Left ventricle myocardium inferior (tissue), 1 donor: ENCODE measurements at regions not wholly inside any gene's neighbourhood (a gene's known extent, or its start where the extent isn't known, plus 50 kb on each side); places are given as distances from the start of the nearest gene placed in this dataset.

Experiments
- DNase-seq: peaks from one replicate; pipeline ENCODE4 v3.0.0-alpha.2; 2020
- H3K27ac ChIP-seq: fragments of 200-600 bp; replicated peaks from 2 replicates; pipeline ENCODE4 v1.8.0; 2021
- H3K27me3 ChIP-seq: fragments of 200-600 bp; 2 replicates; pipeline ENCODE4 v1.8.0; 2021; ENCODE audit warnings: low read depth
- H3K36me3 ChIP-seq: fragments of 200-600 bp; 2 replicates; pipeline ENCODE4 v1.8.0; 2021
- H3K4me1 ChIP-seq: fragments of 200-600 bp; 2 replicates; pipeline ENCODE4 v1.8.0; 2021
- H3K4me3 ChIP-seq: fragments of 200-600 bp; 2 replicates; pipeline ENCODE4 v1.8.0; 2021; ENCODE audit warnings: mild to moderate bottlenecking, moderate library complexity
- H3K9me3 ChIP-seq: fragments of 200-600 bp; replicated peaks from 2 replicates; pipeline ENCODE4 v1.8.0; 2021
- intact Hi-C: fragments of 100-400 bp; cut with micrococcal nuclease; formaldehyde crosslinking; loops from one replicate; pipeline ENCODE4 v1.11.0; 2022
- TF ChIP-seq, protein P1 (sequence below): fragments of 200-600 bp; IDR thresholded peaks from 2 replicates; pipeline ENCODE4 v1.8.0; 2021; ENCODE audit warnings: antibody characterized with exemption, mild to moderate bottlenecking, borderline replicate concordance
- donor health status: DM: no; HTN: yes; CAD: no; lungs with severe emphysema.

DNA sequence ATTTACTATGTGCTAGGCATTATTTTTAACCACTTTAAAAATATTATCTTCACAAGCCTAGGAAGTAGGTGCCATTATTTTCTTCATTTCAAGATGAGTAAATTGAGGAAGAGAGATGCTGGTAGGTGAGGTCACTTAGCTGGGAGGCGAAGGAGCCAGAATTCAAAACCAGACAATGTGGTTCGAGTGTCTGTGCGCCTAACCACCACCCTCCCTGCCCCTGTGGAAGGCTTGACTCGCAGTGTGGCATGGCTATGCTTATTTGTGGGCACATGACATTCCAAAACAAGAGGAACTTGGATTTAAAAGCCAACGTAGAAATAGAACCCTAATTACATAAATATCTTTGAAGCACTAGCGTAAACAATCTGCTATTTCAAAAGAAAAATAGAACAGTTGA is 226.6 kb upstream of the PITX2 start:
- H3K4me1 ChIP-seq: no peaks in the 10 kb centered on the region
- no peaks in the 10 kb centered on the region for H3K36me3 ChIP-seq
- no peak for DNase-seq
- no peak overlapping the region for H3K4me3 ChIP-seq
- H3K27ac ChIP-seq: no peak overlapping the region
- H3K9me3 ChIP-seq: no peaks in the 10 kb centered on the region
- no peaks in the 10 kb centered on the region for H3K27me3 ChIP-seq
- TF ChIP-seq, protein P1, sequence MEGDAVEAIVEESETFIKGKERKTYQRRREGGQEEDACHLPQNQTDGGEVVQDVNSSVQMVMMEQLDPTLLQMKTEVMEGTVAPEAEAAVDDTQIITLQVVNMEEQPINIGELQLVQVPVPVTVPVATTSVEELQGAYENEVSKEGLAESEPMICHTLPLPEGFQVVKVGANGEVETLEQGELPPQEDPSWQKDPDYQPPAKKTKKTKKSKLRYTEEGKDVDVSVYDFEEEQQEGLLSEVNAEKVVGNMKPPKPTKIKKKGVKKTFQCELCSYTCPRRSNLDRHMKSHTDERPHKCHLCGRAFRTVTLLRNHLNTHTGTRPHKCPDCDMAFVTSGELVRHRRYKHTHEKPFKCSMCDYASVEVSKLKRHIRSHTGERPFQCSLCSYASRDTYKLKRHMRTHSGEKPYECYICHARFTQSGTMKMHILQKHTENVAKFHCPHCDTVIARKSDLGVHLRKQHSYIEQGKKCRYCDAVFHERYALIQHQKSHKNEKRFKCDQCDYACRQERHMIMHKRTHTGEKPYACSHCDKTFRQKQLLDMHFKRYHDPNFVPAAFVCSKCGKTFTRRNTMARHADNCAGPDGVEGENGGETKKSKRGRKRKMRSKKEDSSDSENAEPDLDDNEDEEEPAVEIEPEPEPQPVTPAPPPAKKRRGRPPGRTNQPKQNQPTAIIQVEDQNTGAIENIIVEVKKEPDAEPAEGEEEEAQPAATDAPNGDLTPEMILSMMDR: no peak
- intact Hi-C loops: no loop called here

DNA sequence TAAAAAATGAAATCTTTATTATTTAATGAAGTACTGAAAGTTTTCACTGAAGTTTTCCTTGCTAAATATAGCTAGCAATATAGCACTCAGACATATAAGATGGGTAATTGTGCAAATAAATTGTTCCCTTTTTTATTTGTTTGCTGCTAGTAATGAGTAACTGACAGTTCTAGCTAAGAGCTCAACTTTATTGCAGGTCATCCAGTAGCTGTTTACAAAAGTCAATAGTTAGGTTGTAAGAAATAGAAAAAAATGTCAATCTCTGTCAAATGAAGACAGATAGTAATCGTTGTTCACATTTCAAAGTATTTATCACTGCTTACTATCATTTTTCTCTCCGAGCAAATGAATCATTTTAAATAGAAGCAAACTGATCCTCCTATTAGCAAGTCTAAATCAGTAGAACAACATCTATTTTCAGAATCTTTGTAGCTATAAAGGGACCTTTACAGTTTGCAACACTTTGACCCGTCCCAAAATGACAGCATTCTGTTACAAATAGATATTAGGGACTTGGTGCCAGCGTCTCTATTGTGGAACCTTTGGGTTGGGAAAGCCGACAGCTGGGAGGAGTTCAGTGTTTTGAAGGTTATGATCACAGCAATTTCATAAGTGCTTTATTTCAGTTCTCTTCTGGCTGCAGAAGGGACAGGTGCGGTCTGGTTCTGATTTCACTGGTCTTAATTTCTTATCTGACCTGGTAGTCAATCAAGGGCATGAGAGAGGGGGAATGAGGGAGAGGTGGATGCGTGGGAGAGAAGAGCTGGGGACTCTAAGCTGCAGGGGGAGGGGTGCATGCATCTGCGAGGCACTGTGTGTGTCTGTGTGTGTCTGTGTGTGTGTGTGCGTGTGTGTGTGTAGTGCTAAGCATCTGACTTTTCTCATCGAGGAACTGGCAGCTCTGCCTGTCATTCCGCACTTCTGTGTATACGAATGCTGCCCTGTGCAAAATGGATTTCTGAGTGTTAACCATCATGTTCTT is 227.9 kb upstream of the PITX2 start:
- TF ChIP-seq, protein P1: no peak
- Histone ChIP-seq H3K4me3 (no peak overlapping the region), H3K27ac (no peak overlapping the region)

DNA sequence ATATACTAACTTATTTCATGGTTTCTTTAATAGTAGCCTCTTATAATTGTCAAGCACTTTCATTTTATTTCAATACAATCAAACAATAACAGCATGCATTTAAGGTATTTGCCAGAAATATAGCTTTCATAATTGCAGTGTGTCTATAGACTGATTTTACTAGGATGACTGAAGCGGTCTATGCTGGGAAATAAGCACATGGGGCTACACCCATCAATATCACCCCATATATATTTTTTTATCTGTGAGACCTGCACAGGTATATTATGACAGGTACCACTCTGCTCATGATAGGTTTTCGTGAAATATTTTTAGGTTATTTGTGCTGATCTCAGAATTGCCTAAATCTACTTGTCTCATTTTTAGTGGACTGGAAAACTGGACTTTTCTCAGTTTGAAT is 229.1 kb upstream of the PITX2 start:
- Histone ChIP-seq H3K4me1 (no peaks in the 10 kb centered on the region), H3K27ac (no peak overlapping the region), H3K36me3 (no peaks in the 10 kb centered on the region)

More for the DNA sequence above, 227.9 kb upstream of the PITX2 start:
- intact Hi-C loops: no loop called here
- Histone ChIP-seq H3K4me1 (no peaks in the 10 kb centered on the region), H3K27me3 (no peaks in the 10 kb centered on the region), H3K36me3 (no peaks in the 10 kb centered on the region), H3K9me3 (no peaks in the 10 kb centered on the region)
- DNase-seq: no peak

DNA sequence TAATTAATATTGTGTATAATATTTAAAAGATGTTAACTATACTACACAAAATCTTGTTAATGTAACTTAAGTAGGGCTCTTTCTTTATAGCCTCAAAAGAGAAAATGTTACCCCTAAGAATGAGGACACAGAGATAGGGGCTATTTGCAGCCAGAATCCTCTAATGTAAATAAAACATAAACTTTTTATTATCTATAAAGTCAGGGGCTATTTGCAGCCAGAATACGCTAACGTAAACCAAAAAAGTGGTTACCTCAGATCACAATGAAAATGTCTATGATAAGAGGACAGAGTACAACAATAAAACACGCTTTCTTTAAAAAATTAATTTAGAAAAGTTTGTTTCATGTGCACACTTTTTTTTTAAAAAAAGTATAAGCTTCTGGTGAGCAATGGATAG is 229.9 kb upstream of the PITX2 start:
- DNase-seq: no peak
- Histone ChIP-seq H3K36me3 (no peaks in the 10 kb centered on the region), H3K4me1 (no peaks in the 10 kb centered on the region), H3K27me3 (no peaks in the 10 kb centered on the region), H3K9me3 (no peaks in the 10 kb centered on the region), H3K4me3 (no peak overlapping the region), H3K27ac (no peak overlapping the region)
- intact Hi-C loops: no loop called here
- TF ChIP-seq, protein P1: no peak

More for the DNA sequence above, 229.1 kb upstream of the PITX2 start:
- Histone ChIP-seq H3K27me3 (no peaks in the 10 kb centered on the region), H3K9me3 (no peaks in the 10 kb centered on the region), H3K4me3 (no peak overlapping the region)
- DNase-seq: no peak
- intact Hi-C loops: no loop called here
- TF ChIP-seq, protein P1: no peak

DNA sequence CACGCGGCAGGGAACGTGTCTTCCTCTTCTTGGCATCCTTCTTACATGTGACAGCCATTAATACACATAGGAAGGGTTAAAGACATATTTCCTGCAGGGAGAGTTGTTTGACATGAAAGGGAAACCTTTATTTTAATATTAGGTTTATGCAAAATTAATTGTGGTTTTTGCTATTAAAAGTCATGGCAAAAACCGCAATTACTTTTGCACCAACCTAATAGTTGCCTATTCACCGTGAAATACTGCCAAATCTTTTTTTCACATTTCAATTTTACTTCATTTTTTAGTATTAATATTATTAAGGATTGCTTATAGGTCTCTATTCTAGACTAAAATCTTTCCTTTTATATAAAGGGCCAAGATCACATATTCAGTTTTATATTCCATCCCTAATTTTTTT is 230.4 kb upstream of the PITX2 start:
- Histone ChIP-seq H3K36me3 (no peaks in the 10 kb centered on the region), H3K4me3 (no peak overlapping the region), H3K27me3 (no peaks in the 10 kb centered on the region), H3K4me1 (no peaks in the 10 kb centered on the region), H3K9me3 (no peaks in the 10 kb centered on the region), H3K27ac (no peak overlapping the region)
- TF ChIP-seq, protein P1: no peak
- DNase-seq: no peak
- intact Hi-C loops: no loop called here
